ENCODE measurements at regions not wholly inside any gene's neighbourhood (a gene's known extent, or its start where the extent isn't known, plus 50 kb on each side); places are given as distances from the start of the nearest gene placed in this dataset.
"Not testable (repeated sequence)": the region's sequence is repeated elsewhere in the genome, so short reads cannot be mapped to it uniquely, and the experiment has no call there.

DNA sequence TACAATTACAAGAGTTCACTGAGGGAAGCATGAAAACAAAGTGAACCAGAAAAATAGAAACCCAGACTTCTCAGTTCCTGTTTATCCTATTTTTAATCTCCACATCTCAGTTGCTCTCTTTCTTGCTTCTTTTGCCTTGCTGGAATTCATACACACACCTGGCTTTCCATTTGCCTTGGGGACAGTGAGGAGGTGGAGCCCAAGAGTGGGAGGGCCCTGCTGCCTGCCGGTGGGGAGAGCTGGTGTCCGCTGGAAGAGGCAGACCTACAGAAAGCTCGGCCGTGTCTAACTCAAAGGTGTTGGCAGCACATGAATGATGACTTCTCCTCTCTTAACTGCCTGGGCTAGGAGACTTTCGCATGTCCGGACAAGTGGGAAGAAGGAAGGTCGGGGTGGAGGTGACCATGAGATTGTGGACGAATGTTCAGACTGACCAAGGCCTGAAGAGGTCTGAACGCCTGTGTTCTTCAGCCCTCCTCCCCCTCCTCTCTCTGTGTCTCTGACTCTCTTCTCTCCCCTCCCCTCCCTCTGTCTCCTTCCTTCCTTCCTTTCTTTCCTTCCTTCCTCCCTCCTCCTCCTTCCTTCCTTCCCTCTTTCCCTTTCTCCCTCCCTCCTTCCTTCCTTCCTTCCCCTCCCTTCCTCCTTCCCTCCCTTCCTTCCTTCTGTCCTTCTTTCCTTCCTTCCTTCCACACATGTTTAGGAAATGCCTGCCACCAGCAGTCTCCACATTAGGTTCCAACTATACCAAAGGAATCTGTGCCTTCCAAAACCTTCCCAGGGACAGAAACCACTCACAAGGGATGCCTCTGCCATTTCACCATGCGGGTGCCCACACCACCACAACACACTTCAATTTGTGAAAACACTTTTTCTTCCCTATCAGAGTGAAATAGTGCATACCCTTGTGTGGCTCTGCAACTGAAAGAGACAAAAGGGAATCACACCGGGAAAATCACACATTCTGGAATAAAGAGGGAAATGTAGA lies 157.3 kb upstream of the RUNX1 start:
- DNase-seq, result no peak

GRCh38 chr21:35204850-35205541 lies 155.9 kb upstream of the RUNX1 start:
- no peak for DNase-seq

DNA sequence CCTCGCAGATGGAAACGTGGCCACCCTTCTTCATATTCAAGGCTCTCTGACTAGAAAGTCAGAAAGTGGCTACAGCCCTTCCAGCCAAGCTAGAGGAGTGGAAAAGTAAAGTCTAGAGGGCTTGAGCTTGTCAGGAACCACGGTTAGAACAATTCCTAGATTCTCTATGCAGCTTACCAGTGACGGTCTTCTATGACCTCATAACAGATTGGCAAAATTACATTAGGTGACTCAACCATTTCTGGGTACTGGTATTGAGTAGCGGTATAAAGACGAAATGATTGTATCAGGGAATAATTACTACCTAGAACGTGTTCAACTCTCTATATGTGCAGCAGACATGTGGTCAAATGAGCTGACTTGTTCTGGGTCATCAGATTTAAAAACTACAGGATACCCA lies 155.0 kb upstream of the RUNX1 start:
- no peak for DNase-seq

- no peak for DNase-seq
Measured at GRCh38 chr21:35203093-35203977, 154.2 kb upstream of the RUNX1 start.

DNA sequence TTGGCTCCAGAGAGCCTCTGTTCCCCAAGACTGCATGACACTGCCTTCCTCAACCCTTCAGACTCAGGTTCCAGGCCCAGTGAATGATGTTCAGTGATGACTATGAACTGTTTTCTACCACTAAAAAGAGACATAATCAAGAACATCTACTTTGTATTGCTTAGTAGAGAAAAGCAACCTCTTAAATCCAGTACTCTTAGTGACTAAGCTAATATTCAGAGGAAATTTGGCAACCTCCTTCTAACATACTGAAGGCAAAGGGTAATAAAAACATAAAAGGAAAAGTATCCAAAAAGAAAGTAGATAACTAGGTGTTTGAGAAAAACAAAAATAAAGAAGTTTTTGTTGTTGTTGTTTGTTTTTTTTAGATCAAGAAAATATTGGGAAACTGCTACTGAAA lies 153.3 kb upstream of the RUNX1 start:
- DNase-seq, result no peak

DNA sequence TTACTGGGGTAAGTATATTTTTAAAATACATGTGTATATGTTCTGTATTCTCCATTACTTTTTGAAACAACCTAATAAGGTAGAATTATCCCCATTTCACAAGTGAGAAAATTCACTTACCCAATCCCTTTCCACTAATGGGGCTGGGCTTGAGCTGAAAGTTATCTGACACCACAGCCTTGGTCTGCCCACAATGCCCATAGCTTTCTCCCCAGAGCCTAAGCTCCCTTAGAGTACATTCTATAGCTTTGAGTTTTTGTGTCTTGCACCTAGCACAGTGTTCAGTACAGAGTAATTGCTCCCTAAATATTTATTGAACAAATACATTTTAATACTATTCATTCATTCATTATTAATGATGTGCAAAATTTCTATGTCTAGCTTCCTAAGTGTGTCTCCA lies 152.7 kb upstream of the RUNX1 start:
- DNase-seq, result no peak

GRCh38 chr21:35201288-35201687 lies 152.2 kb upstream of the RUNX1 start:
- DNase-seq, result no peak

GRCh38 chr21:35199733-35200015 lies 150.6 kb upstream of the RUNX1 start:
- DNase-seq, result no peak

- DNase-seq, result no peak
Measured at GRCh38 chr21:35198982-35199732, 150.1 kb upstream of the RUNX1 start.

- no peak for DNase-seq
Measured at GRCh38 chr21:35198565-35198964, 149.5 kb upstream of the RUNX1 start.

GRCh38 chr21:35197992-35198431 lies 148.9 kb upstream of the RUNX1 start:
- DNase-seq, result no peak

GRCh38 chr21:35197191-35197590 lies 148.1 kb upstream of the RUNX1 start:
- no peak for DNase-seq

GRCh38 chr21:35196128-35196527 lies 147.0 kb upstream of the RUNX1 start:
- no peak for DNase-seq

- DNase-seq, result no peak
Measured at GRCh38 chr21:35195232-35195631, 146.1 kb upstream of the RUNX1 start.

- no peak for DNase-seq
Measured at GRCh38 chr21:35191754-35192153, 142.7 kb upstream of the RUNX1 start.

DNA sequence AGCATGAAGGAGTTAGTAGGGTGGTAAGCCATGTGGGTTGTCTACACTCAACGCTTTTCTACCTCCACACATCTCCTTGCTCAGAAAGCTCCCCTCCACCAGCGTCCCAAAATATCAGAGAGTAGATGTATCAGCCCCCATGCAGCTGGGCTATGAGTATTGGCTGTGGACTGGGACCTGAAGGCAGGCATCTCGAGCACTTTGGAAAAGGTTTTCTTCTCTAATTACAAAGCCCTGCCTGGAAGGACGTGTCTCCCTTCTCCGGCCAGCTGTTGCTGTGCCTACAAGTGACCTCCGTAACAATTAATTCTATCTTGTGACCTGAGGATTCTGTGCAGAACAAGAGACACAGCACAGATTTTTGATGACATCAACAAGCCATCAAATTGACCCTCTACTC lies 142.0 kb upstream of the RUNX1 start:
- no peak for DNase-seq

DNA sequence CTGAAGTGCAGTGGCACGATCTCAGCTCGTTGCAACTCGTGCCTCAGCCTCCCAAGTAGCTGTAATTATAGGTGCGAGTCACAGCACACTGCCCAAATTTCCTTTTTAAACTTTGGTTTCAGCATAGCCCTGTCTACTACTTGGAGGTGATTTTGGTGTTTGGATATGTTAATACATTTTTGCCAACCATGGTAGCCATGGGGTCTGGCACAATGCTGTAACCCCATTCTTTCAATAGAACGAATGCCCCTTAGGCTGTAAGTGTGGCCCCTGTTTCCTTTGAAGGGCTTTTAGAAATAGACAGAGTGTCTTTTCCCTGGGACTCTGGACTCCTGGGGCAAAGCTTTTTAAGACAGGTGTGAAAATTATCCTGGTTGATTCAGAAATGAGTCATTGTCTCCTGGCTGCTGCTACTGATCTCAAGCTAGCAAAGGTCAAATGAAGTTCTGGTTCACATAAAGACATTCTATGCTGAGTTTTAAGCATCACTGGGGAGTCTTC lies 141.1 kb upstream of the RUNX1 start:
- no peak for DNase-seq

GRCh38 chr21:35189077-35189863 lies 140.2 kb upstream of the RUNX1 start:
- no peak for DNase-seq

DNA sequence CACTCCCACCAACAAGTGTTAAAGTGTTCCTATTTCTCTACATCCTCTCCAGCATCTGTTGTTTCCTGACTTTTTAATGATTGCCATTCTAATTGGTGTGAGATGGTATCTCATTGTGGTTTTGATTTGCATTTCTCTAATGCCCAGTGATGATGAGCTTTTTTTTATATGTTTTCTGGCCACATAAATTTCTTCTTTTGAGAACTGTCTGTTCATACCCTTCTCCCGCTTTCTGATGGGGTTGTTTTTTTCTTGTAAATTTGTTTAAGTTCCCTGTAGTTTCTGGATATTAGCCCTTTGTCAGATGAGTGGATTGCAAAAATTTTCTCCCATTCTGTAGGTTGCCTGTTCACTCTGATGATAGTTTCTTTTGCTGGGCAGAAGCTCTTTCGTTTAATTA lies 134.3 kb upstream of the RUNX1 start:
- not testable (repeated sequence) for DNase-seq

GRCh38 chr21:35179990-35180540 lies 131.0 kb upstream of the RUNX1 start:
- no peak for DNase-seq

DNA sequence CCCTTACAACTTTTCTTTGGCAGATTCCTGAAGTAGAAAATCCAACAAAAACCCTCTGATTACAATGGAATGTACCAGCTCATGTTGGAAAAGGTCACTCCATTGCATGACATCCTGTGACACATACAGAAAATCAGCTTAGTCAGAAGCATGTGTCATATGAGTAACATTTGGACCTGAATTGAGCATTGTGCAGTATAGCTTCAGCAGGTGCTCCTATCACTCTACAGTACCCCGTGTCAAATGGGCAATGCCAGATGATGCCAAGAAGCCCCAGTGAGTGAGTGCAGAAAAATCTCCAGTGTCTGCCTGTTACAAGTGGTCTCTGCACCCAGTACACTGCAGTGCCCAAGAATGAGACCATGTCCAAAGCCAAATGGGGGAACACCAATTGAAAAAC lies 129.7 kb upstream of the RUNX1 start:
- no peak for DNase-seq

Measured in CD4-positive, alpha-beta T cell treated with Interferon gamma for 1 hour (primary cell).